ENCODE measurements at regions not wholly inside any gene's neighbourhood (a gene's known extent, or its start where the extent isn't known, plus 50 kb on each side); places are given as distances from the start of the nearest gene placed in this dataset.

DNA sequence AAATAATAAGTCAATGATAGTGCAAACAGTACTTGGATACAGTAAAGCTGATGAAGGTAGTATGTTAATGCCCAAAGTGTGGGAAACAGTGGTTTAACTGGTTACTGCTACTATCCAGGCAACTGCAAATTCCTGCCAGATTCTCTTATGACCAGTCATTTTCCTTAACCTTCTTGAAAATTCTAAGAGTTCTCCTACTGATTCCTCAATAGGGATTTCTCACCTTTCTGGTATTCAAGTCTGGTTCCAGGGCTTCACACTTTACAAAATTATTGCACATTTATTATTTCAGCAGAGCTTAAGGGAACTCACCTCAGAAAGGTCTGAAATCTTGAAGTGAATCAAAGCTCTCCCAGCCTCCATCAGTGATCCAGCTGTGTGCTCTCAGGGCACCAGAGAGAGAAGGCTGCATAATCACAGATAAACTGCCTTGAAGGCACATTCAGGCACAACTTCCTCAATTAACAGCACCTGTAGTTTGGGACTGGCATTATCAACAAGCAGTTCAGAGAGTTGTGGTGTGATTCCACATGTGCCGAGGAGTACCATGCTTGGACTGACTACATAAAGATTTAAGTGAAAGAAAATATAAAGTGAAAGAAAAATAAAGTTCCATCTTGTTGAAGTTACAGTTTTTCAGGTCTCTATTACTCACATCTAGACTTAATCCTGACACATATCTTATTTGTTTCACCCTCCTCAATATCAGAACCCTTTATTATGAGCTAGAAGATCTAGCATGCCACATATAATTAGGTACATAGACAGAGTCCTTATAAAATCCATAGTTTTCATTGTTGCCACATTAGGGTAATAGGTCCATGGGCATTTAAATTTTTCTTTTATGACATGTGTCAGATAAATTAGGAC lies 59.5 kb upstream of the TIPARP start (continued):
- TF ChIP-seq, protein P1, sequence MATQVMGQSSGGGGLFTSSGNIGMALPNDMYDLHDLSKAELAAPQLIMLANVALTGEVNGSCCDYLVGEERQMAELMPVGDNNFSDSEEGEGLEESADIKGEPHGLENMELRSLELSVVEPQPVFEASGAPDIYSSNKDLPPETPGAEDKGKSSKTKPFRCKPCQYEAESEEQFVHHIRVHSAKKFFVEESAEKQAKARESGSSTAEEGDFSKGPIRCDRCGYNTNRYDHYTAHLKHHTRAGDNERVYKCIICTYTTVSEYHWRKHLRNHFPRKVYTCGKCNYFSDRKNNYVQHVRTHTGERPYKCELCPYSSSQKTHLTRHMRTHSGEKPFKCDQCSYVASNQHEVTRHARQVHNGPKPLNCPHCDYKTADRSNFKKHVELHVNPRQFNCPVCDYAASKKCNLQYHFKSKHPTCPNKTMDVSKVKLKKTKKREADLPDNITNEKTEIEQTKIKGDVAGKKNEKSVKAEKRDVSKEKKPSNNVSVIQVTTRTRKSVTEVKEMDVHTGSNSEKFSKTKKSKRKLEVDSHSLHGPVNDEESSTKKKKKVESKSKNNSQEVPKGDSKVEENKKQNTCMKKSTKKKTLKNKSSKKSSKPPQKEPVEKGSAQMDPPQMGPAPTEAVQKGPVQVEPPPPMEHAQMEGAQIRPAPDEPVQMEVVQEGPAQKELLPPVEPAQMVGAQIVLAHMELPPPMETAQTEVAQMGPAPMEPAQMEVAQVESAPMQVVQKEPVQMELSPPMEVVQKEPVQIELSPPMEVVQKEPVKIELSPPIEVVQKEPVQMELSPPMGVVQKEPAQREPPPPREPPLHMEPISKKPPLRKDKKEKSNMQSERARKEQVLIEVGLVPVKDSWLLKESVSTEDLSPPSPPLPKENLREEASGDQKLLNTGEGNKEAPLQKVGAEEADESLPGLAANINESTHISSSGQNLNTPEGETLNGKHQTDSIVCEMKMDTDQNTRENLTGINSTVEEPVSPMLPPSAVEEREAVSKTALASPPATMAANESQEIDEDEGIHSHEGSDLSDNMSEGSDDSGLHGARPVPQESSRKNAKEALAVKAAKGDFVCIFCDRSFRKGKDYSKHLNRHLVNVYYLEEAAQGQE (IDR thresholded peaks at IDR 0.05; ENCODE audit: low read depth), result no peak
- TF ChIP-seq JUND (IDR thresholded peaks at IDR 0.05) (no peak), POLR2A (IDR thresholded peaks at IDR 0.05; ENCODE audit: borderline replicate concordance, extremely low read depth, insufficient read depth, insufficient read length) (no peak)

DNA sequence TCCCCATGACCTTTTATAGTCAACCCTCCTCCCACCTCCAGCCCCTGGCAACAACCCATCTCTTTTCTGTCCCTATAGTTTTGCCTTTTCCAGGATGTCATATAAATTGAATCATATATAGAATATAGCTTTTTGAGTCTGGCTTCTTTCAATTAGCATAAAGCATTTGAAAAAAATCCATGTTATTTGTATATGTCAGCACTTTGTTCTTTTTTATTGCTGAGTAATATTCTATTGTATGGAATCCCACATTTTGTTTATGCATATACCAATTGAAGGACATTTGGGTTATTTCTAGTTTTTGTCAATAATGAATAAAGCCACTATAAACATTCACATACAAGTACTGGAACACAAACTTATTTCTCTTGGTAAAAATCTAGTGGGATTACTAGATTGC lies 58.0 kb upstream of the SSR3 start:
- H4K20me1 ChIP-seq (ENCODE audit: insufficient read depth), result no peaks in the 10 kb centered on the region
- intact Hi-C loops (cut with micrococcal nuclease), result no loop called here

More for the DNA sequence above, 58.0 kb upstream of the SSR3 start:
- no peaks in the 10 kb centered on the region for H3K79me2 ChIP-seq (ENCODE audit: insufficient read depth, low read length)
- H3K36me3 ChIP-seq (ENCODE audit: control insufficient read depth in 1 of 2, insufficient read depth in 2 of 2, low read length in 2 of 2), result no peaks in the 10 kb centered on the region
- H3K9ac ChIP-seq (ENCODE audit: low read length), result no peak overlapping the region
- no TSS peak for BruUV-seq (replicated peaks)
- no peaks in the 10 kb centered on the region; the same call in 1 of the 2 replicates for H3K9me2 ChIP-seq (ENCODE audit: insufficient read depth)
- ChIA-PET CTCF (no interaction called here), RAD21 (ENCODE audit: low non-redundant PET in 1 of 2, low total read pairs in 2 of 2, uncharacterized antibody in 2 of 2, unreplicated experiment in 2 of 2) (no interaction called here), POLR2A (no interaction called here)
- DNase-seq (ENCODE audit: low read depth, low spot score) (no peak), ATAC-seq (no peak)
- H2AFZ ChIP-seq (ENCODE audit: low read depth, low read length, poor library complexity, severe bottlenecking), result no peak overlapping the region
- H3K4me3 ChIP-seq (replicated peaks in 1 of 2; ENCODE audit: low read depth in 1 of 2, low read length in 2 of 2), result no peak overlapping the region
- no peaks in the 10 kb centered on the region for H3K27me3 ChIP-seq (ENCODE audit: insufficient read depth, low read length)
- no peaks in the 10 kb centered on the region for H3K9me3 ChIP-seq (ENCODE audit: control insufficient read depth in 1 of 2, insufficient read depth in 1 of 2, low read depth in 1 of 2, low read length in 2 of 2)
- peaks cover 0 to 23% of the 10 kb centered on the region in 2 experiments; a peak in 2 of 4 replicates for H3K4me1 ChIP-seq (ENCODE audit: control insufficient read depth in 1 of 2, insufficient read depth in 2 of 2, low read length in 2 of 2)
- TF ChIP-seq CBX3 (IDR thresholded peaks at IDR 0.05; ENCODE audit: low read depth) (no peak), RAD21 (IDR thresholded peaks at IDR 0.05; ENCODE audit: low read depth) (no peak), POLR2A (IDR thresholded peaks at IDR 0.05; ENCODE audit: borderline replicate concordance, extremely low read depth, insufficient read depth, insufficient read length) (no peak), ZNF274 (IDR thresholded peaks at IDR 0.05; ENCODE audit: low read depth, low read length) (no peak), POLR2AphosphoS5 (IDR thresholded peaks at IDR 0.05; ENCODE audit: low read depth, low read length) (no peak), FOSL1 (IDR thresholded peaks at IDR 0.05; ENCODE audit: low read depth) (no peak)
- TF ChIP-seq, protein P1 (IDR thresholded peaks at IDR 0.05; ENCODE audit: low read depth), result no peak
- TF ChIP-seq, protein P2, sequence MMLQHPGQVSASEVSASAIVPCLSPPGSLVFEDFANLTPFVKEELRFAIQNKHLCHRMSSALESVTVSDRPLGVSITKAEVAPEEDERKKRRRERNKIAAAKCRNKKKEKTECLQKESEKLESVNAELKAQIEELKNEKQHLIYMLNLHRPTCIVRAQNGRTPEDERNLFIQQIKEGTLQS (IDR thresholded peaks at IDR 0.05), result no peak
- H3K4me2 ChIP-seq (ENCODE audit: low read length), result no peak overlapping the region
- no peak overlapping the region for H3K27ac ChIP-seq (ENCODE audit: low read depth, low read length)

Measured in HCT116 (cell line).